ENCODE measurements at regions not wholly inside any gene's neighbourhood (a gene's known extent, or its start where the extent isn't known, plus 50 kb on each side); places are given as distances from the start of the nearest gene placed in this dataset.
"Not testable (repeated sequence)": the region's sequence is repeated elsewhere in the genome, so short reads cannot be mapped to it uniquely, and the experiment has no call there.

DNA sequence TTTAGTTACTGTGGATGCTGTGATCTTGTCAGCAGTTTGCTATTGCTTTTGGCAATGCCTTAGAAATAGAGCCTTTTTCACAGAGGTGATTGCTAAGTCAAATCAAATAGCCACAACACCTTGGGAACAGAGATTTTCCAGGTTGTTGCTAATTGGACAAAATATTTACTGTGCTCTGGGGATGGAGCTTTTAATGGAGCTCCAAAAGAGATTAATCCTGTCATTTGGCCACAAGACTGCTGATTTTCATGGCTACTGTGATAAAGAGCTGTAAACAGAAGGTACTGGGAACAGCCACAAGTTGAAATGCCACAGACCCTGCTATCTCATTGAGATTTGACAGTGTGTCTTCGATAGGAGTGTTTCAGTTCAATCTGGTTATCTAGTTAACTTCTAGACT is 1715.2 kb upstream of the ADGRL3 start:
- no peaks in the 10 kb centered on the region for H3K36me3 ChIP-seq
- H3K4me3 ChIP-seq = no peak overlapping the region
- 53% methylated on average over 1 of the region's 1 CpG for WGBS
- H3K9me3 ChIP-seq = peaks cover 6% of the 10 kb centered on the region
- no peaks in the 10 kb centered on the region for H3K4me1 ChIP-seq
- no peaks in the 10 kb centered on the region for H3K27me3 ChIP-seq
- TF ChIP-seq POLR2AphosphoS5 (IDR thresholded peaks at IDR 0.05) (no peak), POLR2A (IDR thresholded peaks at IDR 0.05) (no peak), EP300 (IDR thresholded peaks at IDR 0.05) (no peak)
- TF ChIP-seq, protein P1, sequence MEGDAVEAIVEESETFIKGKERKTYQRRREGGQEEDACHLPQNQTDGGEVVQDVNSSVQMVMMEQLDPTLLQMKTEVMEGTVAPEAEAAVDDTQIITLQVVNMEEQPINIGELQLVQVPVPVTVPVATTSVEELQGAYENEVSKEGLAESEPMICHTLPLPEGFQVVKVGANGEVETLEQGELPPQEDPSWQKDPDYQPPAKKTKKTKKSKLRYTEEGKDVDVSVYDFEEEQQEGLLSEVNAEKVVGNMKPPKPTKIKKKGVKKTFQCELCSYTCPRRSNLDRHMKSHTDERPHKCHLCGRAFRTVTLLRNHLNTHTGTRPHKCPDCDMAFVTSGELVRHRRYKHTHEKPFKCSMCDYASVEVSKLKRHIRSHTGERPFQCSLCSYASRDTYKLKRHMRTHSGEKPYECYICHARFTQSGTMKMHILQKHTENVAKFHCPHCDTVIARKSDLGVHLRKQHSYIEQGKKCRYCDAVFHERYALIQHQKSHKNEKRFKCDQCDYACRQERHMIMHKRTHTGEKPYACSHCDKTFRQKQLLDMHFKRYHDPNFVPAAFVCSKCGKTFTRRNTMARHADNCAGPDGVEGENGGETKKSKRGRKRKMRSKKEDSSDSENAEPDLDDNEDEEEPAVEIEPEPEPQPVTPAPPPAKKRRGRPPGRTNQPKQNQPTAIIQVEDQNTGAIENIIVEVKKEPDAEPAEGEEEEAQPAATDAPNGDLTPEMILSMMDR (IDR thresholded peaks at IDR 0.05) = no peak
- no peak overlapping the region for H3K27ac ChIP-seq
- DNase-seq (ENCODE audit: low spot score in 2 of 2) = no peak

GRCh38 chr4:59500103-59500502 is 1700.0 kb upstream of the ADGRL3 start:
- no peak overlapping the region for H3K27ac ChIP-seq
- no peak for DNase-seq (ENCODE audit: low spot score in 2 of 2)
- TF ChIP-seq, protein P1 (IDR thresholded peaks at IDR 0.05) = no peak
- TF ChIP-seq EP300 (IDR thresholded peaks at IDR 0.05) (no peak), POLR2A (IDR thresholded peaks at IDR 0.05) (no peak), POLR2AphosphoS5 (IDR thresholded peaks at IDR 0.05) (no peak)
- H3K9me3 ChIP-seq = no peaks in the 10 kb centered on the region
- no peaks in the 10 kb centered on the region for H3K27me3 ChIP-seq
- no peaks in the 10 kb centered on the region for H3K4me1 ChIP-seq
- no peak overlapping the region for H3K4me3 ChIP-seq
- no peaks in the 10 kb centered on the region for H3K36me3 ChIP-seq
- whole genome bisulfite sequencing = 74% methylated on average over 2 of the region's 2 CpGs

- DNase-seq (ENCODE audit: low spot score in 2 of 2) = no peak
- WGBS = 73% methylated on average over 1 of the region's 1 CpG
- no peak overlapping the region for H3K4me3 ChIP-seq
- H3K27ac ChIP-seq = no peak overlapping the region
- no peak for TF ChIP-seq POLR2AphosphoS5 (IDR thresholded peaks at IDR 0.05)
- no peak for TF ChIP-seq EP300 (IDR thresholded peaks at IDR 0.05)
- TF ChIP-seq, protein P1 (IDR thresholded peaks at IDR 0.05) = no peak
- TF ChIP-seq POLR2A (IDR thresholded peaks at IDR 0.05) = no peak
- H3K36me3 ChIP-seq = no peaks in the 10 kb centered on the region
- no peaks in the 10 kb centered on the region for H3K9me3 ChIP-seq
- H3K4me1 ChIP-seq = no peaks in the 10 kb centered on the region
- no peaks in the 10 kb centered on the region for H3K27me3 ChIP-seq
These were observed 1696.4 kb upstream of the ADGRL3 start for GRCh38 chr4:59503731-59504130.

- 89% methylated on average over 11 of the region's 11 CpGs for WGBS
These were observed 1688.3 kb upstream of the ADGRL3 start for GRCh38 chr4:59511809-59512208.

DNA sequence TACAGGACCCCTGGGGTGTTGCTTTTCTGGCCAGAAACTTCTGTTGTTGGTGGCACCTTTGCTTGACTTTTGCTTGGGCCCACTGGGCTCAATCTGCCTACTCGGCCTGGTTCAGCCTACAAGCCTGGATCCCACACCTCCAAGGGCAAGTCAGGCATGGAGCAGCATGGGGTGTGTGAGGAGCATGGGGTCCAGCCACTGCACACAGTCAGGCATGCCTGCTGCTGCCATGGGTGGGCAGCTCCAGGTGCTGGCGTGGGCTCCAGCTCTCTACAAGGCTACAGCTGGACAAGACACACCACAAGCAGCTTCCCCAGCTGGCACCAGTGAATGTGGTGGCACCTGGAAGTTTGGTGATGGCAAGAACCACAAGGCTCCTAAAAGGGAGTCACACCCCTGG is 1683.1 kb upstream of the ADGRL3 start:
- WGBS = 95% methylated on average over 2 of the region's 2 CpGs
- TF ChIP-seq POLR2A (IDR thresholded peaks at IDR 0.05) = no peak
- no peak for TF ChIP-seq POLR2AphosphoS5 (IDR thresholded peaks at IDR 0.05)
- no peak for TF ChIP-seq EP300 (IDR thresholded peaks at IDR 0.05)
- TF ChIP-seq, protein P1 (IDR thresholded peaks at IDR 0.05) = no peak
- Histone ChIP-seq H3K9me3 (no peaks in the 10 kb centered on the region), H3K27ac (no peak overlapping the region), H3K27me3 (no peaks in the 10 kb centered on the region), H3K36me3 (no peaks in the 10 kb centered on the region), H3K4me1 (no peaks in the 10 kb centered on the region), H3K4me3 (no peak overlapping the region)
- DNase-seq (ENCODE audit: low spot score in 2 of 2) = no peak

More at GRCh38 chr4:59511809-59512208, 1688.3 kb upstream of the ADGRL3 start:
- not testable (repeated sequence) for H3K36me3 ChIP-seq; H3K27me3 ChIP-seq; H3K27ac ChIP-seq; H3K4me3 ChIP-seq; DNase-seq (ENCODE audit: low spot score in 2 of 2); H3K9me3 ChIP-seq; H3K4me1 ChIP-seq
